K562 (cell line): ENCODE measurements at regions not wholly inside any gene's neighbourhood (a gene's known extent, or its start where the extent isn't known, plus 50 kb on each side); places are given as distances from the start of the nearest gene placed in this dataset.

Source experiments
- ATAC-seq: fragments of 200-7000 bp; cut with Tn5 transposase; 3 replicates; pipeline ENCODE4 v1.9.1; 2020; ENCODE audit warnings: moderate library complexity
- BruUV-seq: library from RNA; stranded (reverse); fragments of 400-500 nt; replicated peaks from 2 replicates; lab custom pipeline; 2021; lab: Mats Ljungman, UMichigan
- CTCF ChIA-PET: fragments of 300-600 bp; formaldehyde crosslinking; extraction: SDS; loops from one replicate; lab custom pipeline; 2021; ENCODE audit warnings: low intra/inter-chr PET ratio; lab: Yijun Ruan, JAX
- POLR2A ChIA-PET: fragments of 300-600, 350-650 bp; sonication (Branson Sonifier 250); formaldehyde crosslinking; extraction: SDS; loops from one replicate; lab custom pipeline; 2021; ENCODE audit warnings: antibody characterized with exemption, inconsistent platforms; lab: Yijun Ruan, JAX
- DNase-seq, 4 experiments: peaks; one replicate each; pipeline versions ENCODE4 v3.0.0 to v3.0.0-alpha.2; 2011 to 2018; ENCODE audit warnings: low spot score in 3 of 4, mixed read lengths in 3 of 4; ENCODE audit errors: extremely low read depth in 1 of 4
- FAIRE-seq: peaks from 2 replicates; lab custom pipeline; 2011; peaks lifted over from hg19 to GRCh38; lab: Jason Lieb, UNC
- H2AFZ ChIP-seq: 2 replicates; pipeline ENCODE4 v1.6.0; 2011; ENCODE audit warnings: low read depth, low read length, control low read depth, inconsistent platforms
- H3K27ac ChIP-seq: fragments of 200-600 bp; 3 replicates; pipeline ENCODE4 v1.8.0; 2011; ENCODE audit warnings: low read depth, mild to moderate bottlenecking, control low read depth, inconsistent platforms, low read length, moderate library complexity, mixed read lengths; ENCODE audit errors: extremely low read depth
- H3K27me3 ChIP-seq, 2 experiments: fragments of 300-600 bp in 1 of 2; 2 replicates in 1 of 2; 3 replicates in 1 of 2; pipeline versions ENCODE4 v1.6.0 to v1.8.0; 2011; ENCODE audit warnings: inconsistent platforms in 2 of 2, low read length in 2 of 2, mild to moderate bottlenecking in 1 of 2, mixed read lengths in 1 of 2, moderate library complexity in 1 of 2; ENCODE audit not compliant: control insufficient read depth in 2 of 2, insufficient read depth in 2 of 2
- H3K36me3 ChIP-seq: fragments of 300-600 bp; 3 replicates; pipeline ENCODE4 v1.8.0; 2011; ENCODE audit warnings: mild to moderate bottlenecking, low read length, inconsistent platforms; ENCODE audit not compliant: control insufficient read depth, insufficient read depth
- H3K4me1 ChIP-seq, 2 experiments: fragments of 200-600 bp in 1 of 2; replicated peaks in 1 of 2; 2 replicates in 1 of 2; 3 replicates in 1 of 2; pipeline versions ENCODE4 v1.5.1 to v1.8.0; 2011; ENCODE audit warnings: inconsistent platforms in 2 of 2, low read length in 2 of 2, mild to moderate bottlenecking in 1 of 2, mixed read lengths in 1 of 2, moderate library complexity in 1 of 2; ENCODE audit not compliant: control insufficient read depth in 2 of 2, insufficient read depth in 2 of 2
- H3K4me2 ChIP-seq: 2 replicates; pipeline ENCODE4 v1.6.1; 2011; ENCODE audit warnings: low read length, control low read depth, inconsistent platforms, mixed read lengths; ENCODE audit not compliant: insufficient read depth
- H3K4me3 ChIP-seq: fragments of 200-600 bp; sonication (generic), shearing (Covaris generic); 2 replicates; pipeline ENCODE4 v1.5.1; 2016; ENCODE audit warnings: control low read depth, inconsistent platforms
- H3K79me2 ChIP-seq: fragments of 200-600 bp; 3 replicates; pipeline ENCODE4 v1.8.0; 2011; ENCODE audit warnings: low read length, inconsistent platforms; ENCODE audit not compliant: control insufficient read depth, insufficient read depth
- H3K9ac ChIP-seq, 2 experiments: 2 replicates each; pipeline versions ENCODE4 v1.6.0 to v1.6.1; 2011; ENCODE audit warnings: low read depth in 2 of 2, low read length in 2 of 2, control low read depth in 1 of 2, inconsistent platforms in 1 of 2, mild to moderate bottlenecking in 1 of 2, mixed read lengths in 1 of 2; ENCODE audit not compliant: insufficient read depth in 1 of 2
- H3K9me1 ChIP-seq: one replicate; pipeline ENCODE4 v1.6.0; 2011; ENCODE audit warnings: inconsistent platforms, mild to moderate bottlenecking, low read length, moderate library complexity; ENCODE audit not compliant: control insufficient read depth, insufficient read depth
- H3K9me3 ChIP-seq: replicated peaks from 2 replicates; pipeline ENCODE4 v1.5.1; 2011; ENCODE audit warnings: low read depth, low read length, inconsistent platforms; ENCODE audit not compliant: control insufficient read depth, insufficient read depth
- H4K20me1 ChIP-seq: replicated peaks from 2 replicates; pipeline ENCODE4 v1.6.1; 2011; ENCODE audit warnings: low read length, inconsistent platforms, mixed read lengths; ENCODE audit not compliant: control insufficient read depth, insufficient read depth
- BMI1 ChIP-seq: fragments of 150-350 bp; IDR thresholded peaks from 2 replicates; pipeline ENCODE4 v1.6.1; 2014; ENCODE audit warnings: low read length
- CEBPB ChIP-seq: fragments of 450-650 bp; IDR thresholded peaks from 2 replicates; pipeline ENCODE4 v1.6.1; 2016; ENCODE audit warnings: missing genetic modification characterization, missing compliant biosample characterization
- HLTF ChIP-seq: fragments of 450-650 bp; IDR thresholded peaks from 2 replicates; pipeline ENCODE4 v1.6.1; 2016
- RB1 ChIP-seq: fragments of 450-650 bp; IDR thresholded peaks from 2 replicates; pipeline ENCODE4 v1.6.1; 2017; ENCODE audit warnings: low read depth, mild to moderate bottlenecking
- STAT5A ChIP-seq: IDR thresholded peaks from 2 replicates; pipeline ENCODE4 v1.6.1; 2012; ENCODE audit warnings: low read length, inconsistent platforms, borderline replicate concordance
- THRA ChIP-seq: fragments of 450-650 bp; IDR thresholded peaks from 2 replicates; pipeline ENCODE4 v1.6.1; 2017; ENCODE audit warnings: mild to moderate bottlenecking, moderate library complexity
- ZHX1 ChIP-seq: fragments of 150-350 bp; conservative IDR thresholded peaks from 2 replicates; pipeline ENCODE4 v1.6.1; 2014; ENCODE audit warnings: low read length
- ZNF445 ChIP-seq: fragments of 250-450 bp; sonication (Bioruptor Pico); IDR thresholded peaks from 2 replicates; pipeline ENCODE4 v1.4.0; 2020; ENCODE audit warnings: low read depth, mild to moderate bottlenecking, moderate library complexity
- in situ Hi-C: fragments of 300-500 bp; cut with MboI; formaldehyde crosslinking; loops from 4 replicates; pipeline ENCODE4 v1.15.0; 2018; ENCODE audit warnings: inconsistent platforms, mixed read lengths
- intact Hi-C: fragments of 100-400 bp; cut with micrococcal nuclease; formaldehyde crosslinking; loops from 2 replicates; pipeline ENCODE4 v1.14.2; 2022

GRCh38 chr6:80962382-80962781, 790.1 kb downstream of the TENT5A start:
- no peaks in the 10 kb centered on the region for H4K20me1 ChIP-seq
- ATAC-seq (no peak), DNase-seq (no peak), FAIRE-seq (no peak)
- intact Hi-C loops (no loop called here), in situ Hi-C loops (no loop called here)
- no peak overlapping the region for H2AFZ ChIP-seq
- CTCF ChIA-PET: no interaction called here
- no peaks in the 10 kb centered on the region for H3K36me3 ChIP-seq
- BruUV-seq: no TSS peak
- H3K4me2 ChIP-seq: no peak overlapping the region
- H3K9me1 ChIP-seq: no peaks in the 10 kb centered on the region
- H3K4me1 ChIP-seq: no peaks in the 10 kb centered on the region
- H3K9ac ChIP-seq: no peak overlapping the region
- TF ChIP-seq THRA (no peak), CEBPB (tag) (no peak), ZNF445 (CRISPR knock-in tag) (no peak), ZHX1 (no peak), HLTF (no peak), BMI1 (no peak), RB1 (no peak), STAT5A (no peak)
- H3K27ac ChIP-seq: no peak overlapping the region
- H3K9me3 ChIP-seq: no peaks in the 10 kb centered on the region; the same call in 1 of the 2 replicates
- no peaks in the 10 kb centered on the region for H3K79me2 ChIP-seq
- POLR2A ChIA-PET: no interaction called here
- H3K27me3 ChIP-seq: no peaks in the 10 kb centered on the region
- no peak overlapping the region for H3K4me3 ChIP-seq
